ENCODE measurements at regions not wholly inside any gene's neighbourhood (a gene's known extent, or its start where the extent isn't known, plus 50 kb on each side); places are given as distances from the start of the nearest gene placed in this dataset.

GRCh38 chr15:94924057-94924456 lies 692.7 kb downstream of the MCTP2 start:
- Histone ChIP-seq H4K12ac (ENCODE audit: low read depth, low read length) (no peak overlapping the region), H3K9ac (ENCODE audit: low read length) (no peak overlapping the region), H2AFZ (ENCODE audit: insufficient read depth, low read length, poor library complexity) (no peak overlapping the region), H2BK12ac (ENCODE audit: low read length) (no peak overlapping the region), H3K27ac (ENCODE audit: low read depth, low read length) (no peak overlapping the region), H3K79me2 (ENCODE audit: control insufficient read depth, insufficient read depth, low read length, poor library complexity) (no peaks in the 10 kb centered on the region), H3K36me3 (ENCODE audit: control insufficient read depth in 1 of 2, insufficient read depth in 2 of 2, low read length in 2 of 2) (no peaks in the 10 kb centered on the region), H2BK120ac (ENCODE audit: insufficient read depth, low read length, poor library complexity) (no peak overlapping the region), H3K18ac (ENCODE audit: low read length) (no peak overlapping the region), H4K91ac (ENCODE audit: low read depth, low read length) (no peak overlapping the region), H3K9me3 (ENCODE audit: insufficient read depth, low read depth, low read length) (no peaks in the 10 kb centered on the region), H2AK5ac (ENCODE audit: low read length) (no peak overlapping the region), H3K4me1 (ENCODE audit: control insufficient read depth in 1 of 2, insufficient read depth in 2 of 2, low read length in 2 of 2) (no peaks in the 10 kb centered on the region), H3K23ac (ENCODE audit: low read length) (no peak overlapping the region), H4K8ac (ENCODE audit: low read depth, low read length) (no peak overlapping the region), H2BK5ac (ENCODE audit: low read depth, low read length, poor library complexity) (no peak overlapping the region), H3K4ac (ENCODE audit: low read depth, low read length) (no peak overlapping the region), H3K4me2 (ENCODE audit: low read length) (no peak overlapping the region), H3K27me3 (ENCODE audit: insufficient read depth, low read length) (no peaks in the 10 kb centered on the region), H3K4me3 (ENCODE audit: low read depth, low read length) (no peak overlapping the region), H3K79me1 (ENCODE audit: low read length) (no peaks in the 10 kb centered on the region), H3K14ac (ENCODE audit: low read length) (no peak overlapping the region)
- no CpG with 5 or more reads among the region's 3 CpGs for WGBS (ENCODE audit: extremely low coverage, insufficient coverage, insufficient read length)
- DNase-seq, result no peak

GRCh38 chr15:94924971-94925598 lies 693.7 kb downstream of the MCTP2 start:
- Histone ChIP-seq H3K18ac (ENCODE audit: low read length) (no peak overlapping the region), H2AFZ (ENCODE audit: insufficient read depth, low read length, poor library complexity) (no peak overlapping the region), H3K4me3 (ENCODE audit: low read depth, low read length) (no peak overlapping the region), H4K8ac (ENCODE audit: low read depth, low read length) (no peak overlapping the region), H3K27me3 (ENCODE audit: insufficient read depth, low read length) (no peaks in the 10 kb centered on the region), H3K79me2 (ENCODE audit: control insufficient read depth, insufficient read depth, low read length, poor library complexity) (no peaks in the 10 kb centered on the region), H2BK120ac (ENCODE audit: insufficient read depth, low read length, poor library complexity) (no peak overlapping the region), H4K91ac (ENCODE audit: low read depth, low read length) (no peak overlapping the region), H3K9ac (ENCODE audit: low read length) (no peak overlapping the region), H3K36me3 (ENCODE audit: control insufficient read depth in 1 of 2, insufficient read depth in 2 of 2, low read length in 2 of 2) (no peaks in the 10 kb centered on the region), H2BK12ac (ENCODE audit: low read length) (no peak overlapping the region), H3K14ac (ENCODE audit: low read length) (no peak overlapping the region), H3K4me2 (ENCODE audit: low read length) (no peak overlapping the region), H3K4ac (ENCODE audit: low read depth, low read length) (no peak overlapping the region), H3K27ac (ENCODE audit: low read depth, low read length) (no peak overlapping the region), H2BK5ac (ENCODE audit: low read depth, low read length, poor library complexity) (no peak overlapping the region), H3K79me1 (ENCODE audit: low read length) (no peaks in the 10 kb centered on the region), H3K9me3 (ENCODE audit: insufficient read depth, low read depth, low read length) (no peaks in the 10 kb centered on the region), H3K23ac (ENCODE audit: low read length) (no peak overlapping the region), H3K4me1 (ENCODE audit: control insufficient read depth in 1 of 2, insufficient read depth in 2 of 2, low read length in 2 of 2) (no peaks in the 10 kb centered on the region), H2AK5ac (ENCODE audit: low read length) (no peak overlapping the region), H4K12ac (ENCODE audit: low read depth, low read length) (no peak overlapping the region)
- WGBS (ENCODE audit: extremely low coverage, insufficient coverage, insufficient read length), result no CpG with 5 or more reads among the region's 9 CpGs
- DNase-seq, result no peak

GRCh38 chr15:94925680-94926079 lies 694.3 kb downstream of the MCTP2 start:
- no peaks in the 10 kb centered on the region for H3K36me3 ChIP-seq (ENCODE audit: control insufficient read depth in 1 of 2, insufficient read depth in 2 of 2, low read length in 2 of 2)
- H3K27ac ChIP-seq (ENCODE audit: low read depth, low read length), result no peak overlapping the region
- H3K4me1 ChIP-seq (ENCODE audit: control insufficient read depth in 1 of 2, insufficient read depth in 2 of 2, low read length in 2 of 2), result no peaks in the 10 kb centered on the region
- H4K91ac ChIP-seq (ENCODE audit: low read depth, low read length), result no peak overlapping the region
- no peak overlapping the region for H3K14ac ChIP-seq (ENCODE audit: low read length)
- no peak overlapping the region for H3K23ac ChIP-seq (ENCODE audit: low read length)
- H2AK5ac ChIP-seq (ENCODE audit: low read length), result no peak overlapping the region
- no peak overlapping the region for H3K18ac ChIP-seq (ENCODE audit: low read length)
- no peak overlapping the region for H2BK12ac ChIP-seq (ENCODE audit: low read length)
- DNase-seq, result no peak
- H3K79me1 ChIP-seq (ENCODE audit: low read length), result no peaks in the 10 kb centered on the region
- H3K4me2 ChIP-seq (ENCODE audit: low read length), result no peak overlapping the region
- no peaks in the 10 kb centered on the region for H3K27me3 ChIP-seq (ENCODE audit: insufficient read depth, low read length)
- H2AFZ ChIP-seq (ENCODE audit: insufficient read depth, low read length, poor library complexity), result no peak overlapping the region
- H3K4ac ChIP-seq (ENCODE audit: low read depth, low read length), result no peak overlapping the region
- WGBS (ENCODE audit: extremely low coverage, insufficient coverage, insufficient read length), result no CpG with 5 or more reads among the region's 3 CpGs
- no peaks in the 10 kb centered on the region for H3K79me2 ChIP-seq (ENCODE audit: control insufficient read depth, insufficient read depth, low read length, poor library complexity)
- no peak overlapping the region for H3K4me3 ChIP-seq (ENCODE audit: low read depth, low read length)
- no peak overlapping the region for H2BK5ac ChIP-seq (ENCODE audit: low read depth, low read length, poor library complexity)
- H4K8ac ChIP-seq (ENCODE audit: low read depth, low read length), result no peak overlapping the region
- no peak overlapping the region for H4K12ac ChIP-seq (ENCODE audit: low read depth, low read length)
- H2BK120ac ChIP-seq (ENCODE audit: insufficient read depth, low read length, poor library complexity), result no peak overlapping the region
- no peaks in the 10 kb centered on the region for H3K9me3 ChIP-seq (ENCODE audit: insufficient read depth, low read depth, low read length)
- H3K9ac ChIP-seq (ENCODE audit: low read length), result no peak overlapping the region

GRCh38 chr15:94927003-94927402 lies 695.6 kb downstream of the MCTP2 start:
- Histone ChIP-seq H3K79me1 (ENCODE audit: low read length) (no peaks in the 10 kb centered on the region), H2BK5ac (ENCODE audit: low read depth, low read length, poor library complexity) (no peak overlapping the region), H2AK5ac (ENCODE audit: low read length) (no peak overlapping the region), H3K4ac (ENCODE audit: low read depth, low read length) (no peak overlapping the region), H3K14ac (ENCODE audit: low read length) (no peak overlapping the region), H4K91ac (ENCODE audit: low read depth, low read length) (no peak overlapping the region), H2BK12ac (ENCODE audit: low read length) (no peak overlapping the region), H3K4me1 (ENCODE audit: control insufficient read depth in 1 of 2, insufficient read depth in 2 of 2, low read length in 2 of 2) (no peaks in the 10 kb centered on the region), H3K36me3 (ENCODE audit: control insufficient read depth in 1 of 2, insufficient read depth in 2 of 2, low read length in 2 of 2) (no peaks in the 10 kb centered on the region), H3K4me3 (ENCODE audit: low read depth, low read length) (no peak overlapping the region), H3K9me3 (ENCODE audit: insufficient read depth, low read depth, low read length) (no peaks in the 10 kb centered on the region), H4K8ac (ENCODE audit: low read depth, low read length) (no peak overlapping the region), H2BK120ac (ENCODE audit: insufficient read depth, low read length, poor library complexity) (no peak overlapping the region), H2AFZ (ENCODE audit: insufficient read depth, low read length, poor library complexity) (no peak overlapping the region), H3K4me2 (ENCODE audit: low read length) (no peak overlapping the region), H3K18ac (ENCODE audit: low read length) (no peak overlapping the region), H3K27ac (ENCODE audit: low read depth, low read length) (no peak overlapping the region), H3K23ac (ENCODE audit: low read length) (no peak overlapping the region), H3K79me2 (ENCODE audit: control insufficient read depth, insufficient read depth, low read length, poor library complexity) (no peaks in the 10 kb centered on the region), H3K9ac (ENCODE audit: low read length) (no peak overlapping the region), H3K27me3 (ENCODE audit: insufficient read depth, low read length) (no peaks in the 10 kb centered on the region), H4K12ac (ENCODE audit: low read depth, low read length) (no peak overlapping the region)
- WGBS (ENCODE audit: extremely low coverage, insufficient coverage, insufficient read length), result no CpG with 5 or more reads among the region's 3 CpGs
- DNase-seq, result no peak

All from trophoblast cell (in vitro differentiated cells and primary cell).